SK-N-SH (cell line): ENCODE measurements at regions not wholly inside any gene's neighbourhood (a gene's known extent, or its start where the extent isn't known, plus 50 kb on each side); places are given as distances from the start of the nearest gene placed in this dataset.

ENCODE experiments used
- CTCF ChIA-PET: fragments of 300-600, 350-600 bp; formaldehyde crosslinking; extraction: SDS; loops from one replicate; lab custom pipeline; 2021; lab: Yijun Ruan, JAX
- POLR2A ChIA-PET: fragments of 350-600 bp; sonication (Branson Sonifier 250); formaldehyde crosslinking; extraction: SDS; loops from one replicate; lab custom pipeline; 2020; ENCODE audit warnings: antibody characterized with exemption, inconsistent platforms; lab: Yijun Ruan, JAX
- DNase-seq: peaks from one replicate; pipeline ENCODE4 v3.0.0; 2012
- H2AFZ ChIP-seq: fragments of 200-600 bp; sonication (generic); 2 replicates; pipeline ENCODE4 v1.8.1; 2016; ENCODE audit warnings: antibody characterized with exemption, mild to moderate bottlenecking, low read depth
- H3F3A ChIP-seq: fragments of 200-600 bp; sonication (generic); replicated peaks from 2 replicates; pipeline ENCODE3; 2016; ENCODE audit warnings: antibody characterized with exemption, mild to moderate bottlenecking; ENCODE audit not compliant: insufficient read depth
- H3K27ac ChIP-seq, 2 experiments: fragments of 200-500 bp in 1 of 2; fragments of 200-600 bp in 1 of 2; sonication (Bioruptor generic) in 1 of 2; sonication (generic), shearing (Covaris generic) in 1 of 2; 2 replicates each; pipeline versions ENCODE4 v1.5.1 to v1.6.1; 2014 to 2016; ENCODE audit warnings: low read depth in 2 of 2, inconsistent platforms in 1 of 2, low read length in 1 of 2, mild to moderate bottlenecking in 1 of 2, mixed read lengths in 1 of 2
- H3K27me3 ChIP-seq: fragments of 200-600 bp; sonication (generic), shearing (Covaris generic); 2 replicates; pipeline ENCODE4 v1.6.1; 2016; ENCODE audit warnings: mixed run types; ENCODE audit not compliant: insufficient read depth
- H3K36me3 ChIP-seq, 2 experiments: fragments of 200-500 bp in 1 of 2; fragments of 200-600 bp in 1 of 2; sonication (Bioruptor generic) in 1 of 2; sonication (generic) in 1 of 2; replicated peaks in 1 of 2; 2 replicates each; pipeline versions ENCODE3 to v1.5.1; 2014 to 2016; ENCODE audit warnings: low read length in 1 of 2, mild to moderate bottlenecking in 1 of 2; ENCODE audit not compliant: insufficient read depth in 2 of 2, control insufficient read depth in 1 of 2
- H3K4me1 ChIP-seq, 2 experiments: fragments of 200-500 bp in 1 of 2; fragments of 200-600 bp in 1 of 2; sonication (Bioruptor generic) in 1 of 2; sonication (generic), shearing (Covaris generic) in 1 of 2; 2 replicates each; pipeline versions ENCODE4 v1.5.1 to v1.6.1; 2014 to 2016; ENCODE audit warnings: low read depth in 1 of 2, low read length in 1 of 2, mixed run types in 1 of 2; ENCODE audit not compliant: insufficient read depth in 2 of 2, control insufficient read depth in 1 of 2
- H3K4me2 ChIP-seq: fragments of 200-600 bp; sonication (generic), shearing (Covaris generic); 2 replicates; pipeline ENCODE4 v1.6.1; 2017; ENCODE audit warnings: mixed run types
- H3K4me3 ChIP-seq, 2 experiments: fragments of 200-500 bp in 1 of 2; fragments of 200-600 bp in 1 of 2; sonication (Bioruptor generic) in 1 of 2; sonication (generic), shearing (Covaris generic) in 1 of 2; 2 replicates each; pipeline versions ENCODE4 v1.5.1 to v1.8.1; 2014 to 2016; ENCODE audit warnings: low read depth in 2 of 2, inconsistent platforms in 1 of 2, low read length in 1 of 2, mild to moderate bottlenecking in 1 of 2, mixed read lengths in 1 of 2, moderate library complexity in 1 of 2
- H3K79me2 ChIP-seq: fragments of 200-600 bp; sonication (generic); 2 replicates; pipeline ENCODE4 v1.8.1; 2017; ENCODE audit warnings: mild to moderate bottlenecking; ENCODE audit not compliant: insufficient read depth
- H3K9ac ChIP-seq: fragments of 200-600 bp; sonication (generic); 2 replicates; pipeline ENCODE4 v1.6.1; 2017; ENCODE audit warnings: mixed run types
- H3K9me2 ChIP-seq: fragments of 200-600 bp; sonication (generic); 2 replicates; pipeline ENCODE4 v1.6.1; 2017; ENCODE audit warnings: mixed run types
- H3K9me3 ChIP-seq: fragments of 200-600 bp; sonication (generic); 2 replicates; pipeline ENCODE4 v1.6.1; 2017; ENCODE audit warnings: mixed run types, mild to moderate bottlenecking, moderate library complexity
- H4K20me1 ChIP-seq: fragments of 200-600 bp; sonication (generic); 2 replicates; pipeline ENCODE4 v1.6.1; 2017; ENCODE audit warnings: mild to moderate bottlenecking, mixed run types; ENCODE audit not compliant: insufficient read depth
- CHD2 ChIP-seq: fragments of 150-350 bp; IDR thresholded peaks from 2 replicates; pipeline ENCODE4 v1.6.1; 2018; ENCODE audit warnings: low read length; ENCODE audit not compliant: partially characterized antibody
- EZH2phosphoT487 ChIP-seq: fragments of 200-600 bp; sonication (generic); IDR thresholded peaks from 2 replicates; pipeline ENCODE4 v1.6.1; 2017; ENCODE audit warnings: low read depth, mixed run types, mild to moderate bottlenecking, antibody characterized with exemption, moderate library complexity, borderline replicate concordance
- MXI1 ChIP-seq: IDR thresholded peaks from 2 replicates; pipeline ENCODE4 v1.6.1; 2012; ENCODE audit warnings: mild to moderate bottlenecking, low read depth, low read length, improper control_type of control experiment
- SIN3A ChIP-seq: IDR thresholded peaks from 2 replicates; pipeline ENCODE4 v1.6.1; 2012; ENCODE audit warnings: low read depth, mild to moderate bottlenecking, low read length, moderate library complexity, borderline replicate concordance
- SMC3 ChIP-seq: IDR thresholded peaks from 2 replicates; pipeline ENCODE4 v1.6.1; 2012; ENCODE audit warnings: low read depth, low read length, improper control_type of control experiment
- WGBS: methylation state at CpG from one replicate; pipeline ENCODE4 v1.1.6; 2017; ENCODE audit warnings: low lambda C conversion rate; 5-methylcytosine and 5-hydroxymethylcytosine counted together
- TF ChIP-seq, protein P1 (sequence below): fragments of 200-600 bp; sonication (generic); IDR thresholded peaks from 2 replicates; pipeline ENCODE4 v1.6.1; 2017; ENCODE audit warnings: antibody characterized with exemption, mild to moderate bottlenecking, moderate library complexity
- TF ChIP-seq, protein P2 (sequence below): IDR thresholded peaks from 2 replicates; pipeline ENCODE4 v1.6.1; 2012; ENCODE audit warnings: mild to moderate bottlenecking, low read depth, low read length, moderate library complexity

DNA sequence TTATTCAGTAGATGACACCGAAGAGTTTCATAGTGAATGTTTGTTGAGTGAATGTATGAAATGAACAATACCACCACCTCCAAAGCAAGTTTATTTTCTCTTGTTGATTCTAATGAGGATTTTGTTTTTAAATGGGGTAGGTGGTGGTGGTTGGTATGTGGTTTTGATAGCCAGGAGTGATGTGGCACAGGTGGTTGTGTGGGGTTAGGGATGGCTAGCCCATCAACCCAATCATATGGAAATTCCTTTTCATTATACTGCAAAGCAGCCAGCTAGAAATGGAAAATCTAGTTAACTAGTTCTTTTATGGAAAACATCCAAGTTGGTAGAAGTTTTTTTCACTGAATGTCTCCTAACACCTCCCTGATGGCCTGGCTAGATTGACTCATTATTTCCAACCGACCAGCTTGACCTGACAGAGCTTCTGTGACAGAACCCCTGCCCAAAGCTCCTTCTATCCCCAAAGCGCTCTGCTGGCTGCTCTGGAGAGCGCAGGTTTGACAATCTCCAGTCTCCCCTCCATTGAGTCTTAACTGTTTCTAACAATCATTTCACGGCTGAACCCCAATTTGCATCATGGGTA, 376.9 kb downstream of the MTX2 start:
- H3K9ac ChIP-seq = no peak overlapping the region
- 91% methylated on average over 5 of the region's 5 CpGs for WGBS
- no peaks in the 10 kb centered on the region for H3K79me2 ChIP-seq
- no peak for DNase-seq
- H4K20me1 ChIP-seq = no peaks in the 10 kb centered on the region
- H3K4me2 ChIP-seq = no peak overlapping the region
- H2AFZ ChIP-seq = no peak overlapping the region
- no peaks in the 10 kb centered on the region for H3K9me3 ChIP-seq
- H3K9me2 ChIP-seq = no peaks in the 10 kb centered on the region
- H3K27ac ChIP-seq = no peak overlapping the region
- ChIA-PET POLR2A (no interaction called here), CTCF (interaction anchor here (0.6 to 31.9 kb wide), 7 partner anchors 8 to 532 kb away, joined by 3 to 1047 read pairs (median 5); partner anchors contain the start of genes HOXD8 and HOXD9)
- no peaks in the 10 kb centered on the region for H3K27me3 ChIP-seq
- H3F3A ChIP-seq = peaks cover 14% of the 10 kb centered on the region
- H3K4me1 ChIP-seq = peaks cover 8 to 27% of the 10 kb centered on the region in 2 experiments; a peak in 3 of 4 replicates
- H3K4me3 ChIP-seq = no peak overlapping the region
- H3K36me3 ChIP-seq = no peaks in the 10 kb centered on the region
- TF ChIP-seq, protein P1, sequence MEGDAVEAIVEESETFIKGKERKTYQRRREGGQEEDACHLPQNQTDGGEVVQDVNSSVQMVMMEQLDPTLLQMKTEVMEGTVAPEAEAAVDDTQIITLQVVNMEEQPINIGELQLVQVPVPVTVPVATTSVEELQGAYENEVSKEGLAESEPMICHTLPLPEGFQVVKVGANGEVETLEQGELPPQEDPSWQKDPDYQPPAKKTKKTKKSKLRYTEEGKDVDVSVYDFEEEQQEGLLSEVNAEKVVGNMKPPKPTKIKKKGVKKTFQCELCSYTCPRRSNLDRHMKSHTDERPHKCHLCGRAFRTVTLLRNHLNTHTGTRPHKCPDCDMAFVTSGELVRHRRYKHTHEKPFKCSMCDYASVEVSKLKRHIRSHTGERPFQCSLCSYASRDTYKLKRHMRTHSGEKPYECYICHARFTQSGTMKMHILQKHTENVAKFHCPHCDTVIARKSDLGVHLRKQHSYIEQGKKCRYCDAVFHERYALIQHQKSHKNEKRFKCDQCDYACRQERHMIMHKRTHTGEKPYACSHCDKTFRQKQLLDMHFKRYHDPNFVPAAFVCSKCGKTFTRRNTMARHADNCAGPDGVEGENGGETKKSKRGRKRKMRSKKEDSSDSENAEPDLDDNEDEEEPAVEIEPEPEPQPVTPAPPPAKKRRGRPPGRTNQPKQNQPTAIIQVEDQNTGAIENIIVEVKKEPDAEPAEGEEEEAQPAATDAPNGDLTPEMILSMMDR = no peak
- TF ChIP-seq SIN3A (no peak), MXI1 (no peak), EZH2phosphoT487 (no peak)
- TF ChIP-seq, protein P2, sequence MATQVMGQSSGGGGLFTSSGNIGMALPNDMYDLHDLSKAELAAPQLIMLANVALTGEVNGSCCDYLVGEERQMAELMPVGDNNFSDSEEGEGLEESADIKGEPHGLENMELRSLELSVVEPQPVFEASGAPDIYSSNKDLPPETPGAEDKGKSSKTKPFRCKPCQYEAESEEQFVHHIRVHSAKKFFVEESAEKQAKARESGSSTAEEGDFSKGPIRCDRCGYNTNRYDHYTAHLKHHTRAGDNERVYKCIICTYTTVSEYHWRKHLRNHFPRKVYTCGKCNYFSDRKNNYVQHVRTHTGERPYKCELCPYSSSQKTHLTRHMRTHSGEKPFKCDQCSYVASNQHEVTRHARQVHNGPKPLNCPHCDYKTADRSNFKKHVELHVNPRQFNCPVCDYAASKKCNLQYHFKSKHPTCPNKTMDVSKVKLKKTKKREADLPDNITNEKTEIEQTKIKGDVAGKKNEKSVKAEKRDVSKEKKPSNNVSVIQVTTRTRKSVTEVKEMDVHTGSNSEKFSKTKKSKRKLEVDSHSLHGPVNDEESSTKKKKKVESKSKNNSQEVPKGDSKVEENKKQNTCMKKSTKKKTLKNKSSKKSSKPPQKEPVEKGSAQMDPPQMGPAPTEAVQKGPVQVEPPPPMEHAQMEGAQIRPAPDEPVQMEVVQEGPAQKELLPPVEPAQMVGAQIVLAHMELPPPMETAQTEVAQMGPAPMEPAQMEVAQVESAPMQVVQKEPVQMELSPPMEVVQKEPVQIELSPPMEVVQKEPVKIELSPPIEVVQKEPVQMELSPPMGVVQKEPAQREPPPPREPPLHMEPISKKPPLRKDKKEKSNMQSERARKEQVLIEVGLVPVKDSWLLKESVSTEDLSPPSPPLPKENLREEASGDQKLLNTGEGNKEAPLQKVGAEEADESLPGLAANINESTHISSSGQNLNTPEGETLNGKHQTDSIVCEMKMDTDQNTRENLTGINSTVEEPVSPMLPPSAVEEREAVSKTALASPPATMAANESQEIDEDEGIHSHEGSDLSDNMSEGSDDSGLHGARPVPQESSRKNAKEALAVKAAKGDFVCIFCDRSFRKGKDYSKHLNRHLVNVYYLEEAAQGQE = no peak

- Histone ChIP-seq H3K4me1 (peaks cover 8 to 28% of the 10 kb centered on the region in 2 experiments; a peak in 3 of 4 replicates), H3K79me2 (no peaks in the 10 kb centered on the region), H3K9me3 (no peaks in the 10 kb centered on the region), H3K36me3 (no peaks in the 10 kb centered on the region), H3K9ac (no peak overlapping the region), H3K4me3 (no peak overlapping the region; a peak in 1 of 4 replicates), H2AFZ (no peak overlapping the region), H3K4me2 (no peak overlapping the region), H3F3A (peaks cover 5% of the 10 kb centered on the region), H3K27ac (no peak overlapping the region), H3K9me2 (no peaks in the 10 kb centered on the region), H4K20me1 (no peaks in the 10 kb centered on the region), H3K27me3 (no peaks in the 10 kb centered on the region)
- ChIA-PET CTCF (interaction anchor here (1.1 to 31.9 kb wide), 6 partner anchors 7 to 534 kb away, joined by 4 to 1047 read pairs (median 40); partner anchors contain the start of genes HOXD8 and HOXD9), POLR2A (no interaction called here)
- WGBS = 95% methylated on average over 11 of the region's 11 CpGs
- TF ChIP-seq SMC3 (no peak), CHD2 (no peak)
- DNase-seq = no peak
Observed at GRCh38 chr2:176647325-176648165, 378.3 kb downstream of the MTX2 start.
